ENCODE measurements at regions not wholly inside any gene's neighbourhood (a gene's known extent, or its start where the extent isn't known, plus 50 kb on each side); places are given as distances from the start of the nearest gene placed in this dataset.
"Not testable (repeated sequence)": the region's sequence is repeated elsewhere in the genome, so short reads cannot be mapped to it uniquely, and the experiment has no call there.

- DNase-seq (ENCODE audit: low read depth), result not testable (repeated sequence)
Measured at GRCh38 chr16:22656573-22656972, 145.9 kb downstream of the NPIPB5 start.

GRCh38 chr16:22659933-22660332 lies 149.2 kb downstream of the NPIPB5 start:
- no peak for DNase-seq (ENCODE audit: low read depth)

GRCh38 chr16:22660441-22661160 lies 149.9 kb downstream of the NPIPB5 start:
- DNase-seq (ENCODE audit: low read depth), result no peak

DNA sequence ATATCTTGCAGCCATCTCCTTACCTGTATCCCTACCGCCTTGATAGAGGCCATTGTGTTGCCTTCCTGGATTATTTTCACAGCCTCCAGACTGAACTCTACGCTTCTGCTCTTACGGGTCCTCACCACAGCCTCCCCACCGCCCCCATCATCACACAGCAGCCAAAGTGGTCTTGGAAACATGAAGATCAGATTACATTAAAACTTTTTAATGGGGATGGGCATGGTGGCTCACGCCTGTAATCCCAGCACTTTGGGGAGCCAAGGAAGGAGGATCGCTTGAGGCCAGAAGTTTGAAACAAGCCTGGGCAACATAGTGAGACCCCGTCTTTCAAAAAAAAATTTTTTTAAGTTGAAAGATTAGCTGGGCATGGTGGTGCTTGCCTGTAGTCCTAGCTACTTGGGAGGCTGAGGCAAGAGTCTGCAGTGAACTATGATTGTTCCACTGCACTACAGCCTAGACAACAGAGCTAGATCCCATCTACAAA lies 150.5 kb downstream of the NPIPB5 start:
- no peak for DNase-seq (ENCODE audit: low read depth)

DNA sequence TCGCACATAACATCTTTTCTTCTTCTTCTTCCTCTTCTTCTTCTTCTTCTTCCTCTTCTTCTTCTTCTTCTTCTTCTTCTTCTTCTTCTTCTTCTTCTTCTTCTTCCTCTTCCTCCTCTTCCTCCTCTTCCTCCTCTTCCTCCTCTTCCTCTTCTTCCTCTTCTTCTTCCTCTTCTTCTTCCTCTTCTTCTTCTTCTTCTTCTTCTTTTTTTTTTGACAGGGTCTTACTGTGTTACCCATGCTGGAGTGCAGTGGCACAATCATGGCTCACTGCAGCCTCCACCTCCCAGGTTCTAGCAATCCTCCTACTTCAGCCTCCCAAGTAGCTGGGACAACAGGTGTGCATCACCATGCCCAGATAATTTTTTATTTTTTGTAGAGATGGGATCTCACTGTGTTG lies 151.0 kb upstream of the HS3ST2 start:
- DNase-seq (ENCODE audit: low read depth), result not testable (repeated sequence)

GRCh38 chr16:22663389-22664064 lies 150.4 kb upstream of the HS3ST2 start:
- no peak for DNase-seq (ENCODE audit: low read depth)

- DNase-seq (ENCODE audit: low read depth), result no peak
Measured at GRCh38 chr16:22664132-22664531, 149.8 kb upstream of the HS3ST2 start.

GRCh38 chr16:22664561-22664997 lies 149.4 kb upstream of the HS3ST2 start:
- DNase-seq (ENCODE audit: low read depth), result no peak

GRCh38 chr16:22665048-22665797 lies 148.7 kb upstream of the HS3ST2 start:
- no peak for DNase-seq (ENCODE audit: low read depth)

DNA sequence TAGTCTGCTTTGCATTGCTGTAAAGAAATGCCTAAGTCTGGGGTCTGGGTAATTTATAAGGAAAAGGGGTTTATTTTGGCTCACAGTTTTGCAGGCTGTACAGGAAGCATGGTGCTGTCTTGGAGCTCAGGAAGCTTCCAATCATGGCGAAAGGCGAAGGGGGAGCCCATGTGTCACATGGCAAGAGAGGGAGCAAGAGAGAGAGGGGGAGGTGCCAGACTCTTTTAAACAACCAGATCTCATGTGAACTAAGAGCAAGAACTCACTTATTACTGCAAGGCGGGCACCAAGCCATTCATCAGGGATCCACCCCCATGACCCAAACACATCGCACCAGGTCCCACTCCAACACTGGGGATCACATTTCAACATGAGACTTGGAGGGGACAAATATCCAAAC lies 148.2 kb upstream of the HS3ST2 start:
- no peak for DNase-seq (ENCODE audit: low read depth)

DNA sequence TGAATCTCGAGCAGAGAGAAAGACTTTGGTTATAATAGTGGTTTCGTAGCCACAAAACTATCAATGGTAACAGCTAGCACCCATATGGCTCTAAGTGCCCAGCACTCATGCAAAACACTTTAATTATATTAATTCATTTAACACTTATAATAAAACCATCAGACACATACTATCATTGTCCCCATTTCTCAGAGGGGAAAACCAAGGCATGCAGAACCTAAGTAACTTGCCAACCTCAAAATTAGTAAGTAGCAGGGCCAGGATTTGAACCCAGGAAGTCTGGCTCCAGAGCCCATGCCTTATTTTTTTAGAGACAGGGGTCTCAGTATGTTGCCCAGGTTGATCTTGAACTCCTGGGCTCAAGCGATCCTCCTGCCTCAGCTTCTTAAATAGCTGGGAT lies 145.6 kb upstream of the HS3ST2 start:
- DNase-seq (ENCODE audit: low read depth), result no peak

- DNase-seq (ENCODE audit: low read depth), result no peak
Measured at GRCh38 chr16:22670044-22670536, 143.9 kb upstream of the HS3ST2 start.

DNA sequence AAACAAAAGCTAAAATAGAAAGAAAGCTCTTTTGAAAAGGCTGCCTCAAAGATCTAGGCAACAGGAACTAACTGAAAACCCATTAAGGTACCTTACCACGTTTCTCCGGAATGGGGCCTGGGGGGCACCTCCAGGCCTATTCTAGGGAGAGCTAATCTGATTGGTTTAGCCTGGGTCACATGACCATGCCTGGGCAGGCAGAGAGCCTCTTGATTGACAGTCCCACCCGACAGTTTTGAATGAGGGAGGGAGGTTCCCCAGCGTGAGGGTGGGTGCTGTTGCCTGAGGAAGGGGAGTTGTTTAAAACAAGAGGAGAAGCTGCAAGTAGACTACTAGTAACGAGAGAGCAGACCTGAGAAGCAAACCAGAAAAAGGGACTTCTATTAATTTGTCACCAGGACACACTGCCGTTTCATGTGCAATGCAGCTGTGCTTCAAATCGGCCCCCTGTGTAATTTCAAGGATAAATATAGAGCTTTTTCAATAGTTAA lies 143.4 kb upstream of the HS3ST2 start:
- no peak for DNase-seq (ENCODE audit: low read depth)

- DNase-seq (ENCODE audit: low read depth), result no peak
Measured at GRCh38 chr16:22671301-22672076, 142.5 kb upstream of the HS3ST2 start.

DNA sequence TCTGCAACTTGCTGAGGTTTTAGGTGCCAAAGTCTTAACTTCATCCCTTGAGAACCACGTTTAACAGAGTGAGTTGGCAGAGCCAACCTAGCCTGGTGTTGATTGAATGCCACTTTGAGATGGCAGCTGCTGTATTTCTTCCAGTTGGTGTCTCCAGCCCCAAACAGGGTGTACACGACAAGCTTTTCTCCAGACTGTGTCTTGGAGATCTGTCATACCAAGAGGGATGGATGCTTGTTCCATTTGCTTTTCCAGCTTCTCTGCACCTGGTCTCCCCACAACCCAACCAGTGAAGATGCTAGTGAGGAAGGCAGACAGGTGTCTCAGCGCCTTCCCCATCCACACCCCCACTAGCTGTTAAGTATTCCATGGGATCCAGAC lies 141.1 kb upstream of the HS3ST2 start:
- no peak for DNase-seq (ENCODE audit: low read depth)

DNA sequence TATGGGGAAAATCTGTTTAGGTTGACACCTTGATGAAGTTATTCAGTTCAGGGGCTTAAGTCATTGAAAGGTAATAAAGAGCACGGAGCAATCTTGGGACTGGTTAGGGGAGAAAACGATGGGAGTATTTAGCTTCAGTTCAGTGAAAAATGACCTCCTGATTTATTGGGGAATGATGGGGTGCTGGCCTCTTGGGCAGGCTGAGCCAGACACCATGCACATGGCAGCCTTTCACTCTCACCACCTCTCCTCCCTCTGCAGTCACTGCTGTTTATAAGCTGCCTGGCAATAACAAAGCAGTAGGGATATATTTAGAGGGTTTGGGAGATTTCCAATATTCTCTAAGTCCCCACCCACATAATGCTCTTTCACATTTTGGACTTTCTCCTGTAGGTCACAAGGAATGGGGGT lies 140.5 kb upstream of the HS3ST2 start:
- no peak for DNase-seq (ENCODE audit: low read depth)

DNA sequence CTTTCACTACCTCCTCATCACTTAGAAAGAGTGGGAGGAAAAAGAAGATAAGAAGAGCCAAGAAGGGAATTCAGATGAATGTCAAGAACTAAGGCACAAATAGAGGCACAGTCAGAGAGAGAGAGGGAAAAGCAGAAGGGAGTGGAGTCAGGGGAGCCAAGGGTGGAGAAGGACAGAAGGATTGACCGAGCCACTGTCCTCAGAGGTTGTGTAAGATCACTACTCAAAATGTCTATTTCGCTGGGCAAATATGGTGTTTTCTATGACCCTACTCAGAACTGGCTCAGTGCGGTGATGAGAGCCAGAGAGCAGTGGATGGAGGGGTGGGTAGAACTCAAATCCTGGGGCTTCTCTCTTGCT lies 139.2 kb upstream of the HS3ST2 start:
- DNase-seq (ENCODE audit: low read depth), result no peak

- DNase-seq (ENCODE audit: low read depth), result no peak
Measured at GRCh38 chr16:22675745-22676540, 138.0 kb upstream of the HS3ST2 start.

DNA sequence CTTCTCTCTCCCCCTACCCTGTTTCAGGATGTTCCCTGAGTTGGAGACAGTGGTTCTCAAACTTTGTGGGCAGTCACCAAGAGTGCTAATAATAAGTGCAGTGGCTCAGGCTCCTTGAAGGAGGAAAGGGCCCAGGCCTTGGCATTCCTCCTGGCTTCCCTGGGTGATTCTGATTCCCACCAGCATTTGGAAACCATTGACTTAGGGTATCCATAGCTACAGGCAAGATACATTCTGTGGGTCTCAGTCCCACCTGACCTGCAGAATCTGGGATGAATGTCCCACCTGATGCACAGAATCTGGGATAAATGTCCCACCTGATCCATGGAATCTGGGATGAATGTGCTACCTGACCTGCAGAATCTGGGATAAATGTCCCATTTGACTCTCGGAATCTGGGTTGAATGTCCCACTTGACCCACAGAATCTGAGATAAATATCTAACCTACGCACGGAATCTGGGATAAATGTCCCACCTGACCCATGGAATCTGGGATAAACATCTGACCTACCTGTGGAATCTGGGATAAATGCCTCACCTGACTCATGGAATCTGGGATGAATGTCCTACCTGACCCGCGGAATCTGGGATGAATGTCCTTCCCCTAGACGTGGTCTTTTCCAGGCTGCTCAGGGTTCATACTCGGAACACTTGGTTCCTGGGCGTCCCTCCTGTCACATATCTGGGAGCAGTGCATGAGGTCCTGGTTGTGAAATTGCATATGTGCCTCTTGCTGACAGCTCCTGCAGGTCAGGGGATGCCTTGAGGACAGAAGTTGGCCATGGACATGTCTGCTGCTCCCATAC lies 136.7 kb upstream of the HS3ST2 start:
- no peak for DNase-seq (ENCODE audit: low read depth)

- no peak for DNase-seq (ENCODE audit: low read depth)
Measured at GRCh38 chr16:22678311-22678710, 135.7 kb upstream of the HS3ST2 start.
